ENCODE measurements at regions not wholly inside any gene's neighbourhood (a gene's known extent, or its start where the extent isn't known, plus 50 kb on each side); places are given as distances from the start of the nearest gene placed in this dataset.

DNA sequence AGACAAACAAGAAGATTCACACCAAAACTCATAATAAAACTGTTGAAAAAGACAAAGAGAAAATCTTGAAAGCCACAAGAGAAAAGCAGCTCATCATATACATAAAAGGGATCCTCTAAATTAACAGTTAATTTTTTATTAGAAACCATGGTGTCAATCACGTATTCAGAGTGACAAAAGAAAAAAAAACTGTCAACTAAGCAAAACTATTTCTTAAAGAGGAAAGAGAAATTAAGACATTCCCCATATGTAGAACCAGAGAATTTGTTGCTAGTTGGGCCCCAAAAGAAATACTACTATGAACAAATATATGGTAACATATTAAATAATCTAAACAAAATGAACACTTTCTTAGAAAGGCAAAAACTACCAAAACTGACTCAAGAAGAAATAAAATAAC is 74.3 kb upstream of the TENT5A start:
- TF ChIP-seq, protein P1, sequence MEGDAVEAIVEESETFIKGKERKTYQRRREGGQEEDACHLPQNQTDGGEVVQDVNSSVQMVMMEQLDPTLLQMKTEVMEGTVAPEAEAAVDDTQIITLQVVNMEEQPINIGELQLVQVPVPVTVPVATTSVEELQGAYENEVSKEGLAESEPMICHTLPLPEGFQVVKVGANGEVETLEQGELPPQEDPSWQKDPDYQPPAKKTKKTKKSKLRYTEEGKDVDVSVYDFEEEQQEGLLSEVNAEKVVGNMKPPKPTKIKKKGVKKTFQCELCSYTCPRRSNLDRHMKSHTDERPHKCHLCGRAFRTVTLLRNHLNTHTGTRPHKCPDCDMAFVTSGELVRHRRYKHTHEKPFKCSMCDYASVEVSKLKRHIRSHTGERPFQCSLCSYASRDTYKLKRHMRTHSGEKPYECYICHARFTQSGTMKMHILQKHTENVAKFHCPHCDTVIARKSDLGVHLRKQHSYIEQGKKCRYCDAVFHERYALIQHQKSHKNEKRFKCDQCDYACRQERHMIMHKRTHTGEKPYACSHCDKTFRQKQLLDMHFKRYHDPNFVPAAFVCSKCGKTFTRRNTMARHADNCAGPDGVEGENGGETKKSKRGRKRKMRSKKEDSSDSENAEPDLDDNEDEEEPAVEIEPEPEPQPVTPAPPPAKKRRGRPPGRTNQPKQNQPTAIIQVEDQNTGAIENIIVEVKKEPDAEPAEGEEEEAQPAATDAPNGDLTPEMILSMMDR (IDR thresholded peaks at IDR 0.05) = no peak
- TF ChIP-seq POLR2A (IDR thresholded peaks at IDR 0.05) = no peak

All from esophagus squamous epithelium (tissue), 4 donors.